AG04449 (cell line): ENCODE measurements at regions not wholly inside any gene's neighbourhood (a gene's known extent, or its start where the extent isn't known, plus 50 kb on each side); places are given as distances from the start of the nearest gene placed in this dataset.
"Not testable (repeated sequence)": the region's sequence is repeated elsewhere in the genome, so short reads cannot be mapped to it uniquely, and the experiment has no call there.

Experiments
- CTCF ChIA-PET: fragments of 350-600 bp; formaldehyde crosslinking; extraction: SDS; loops from one replicate; lab custom pipeline; 2021; ENCODE audit warnings: antibody characterized with exemption; lab: Yijun Ruan, JAX
- POLR2A ChIA-PET: fragments of 400-600, 350-600 bp; formaldehyde crosslinking; extraction: SDS; loops from one replicate; lab custom pipeline; 2020; ENCODE audit warnings: antibody characterized with exemption, inconsistent platforms; lab: Yijun Ruan, JAX
- DNase-seq: peaks from one replicate; pipeline ENCODE4 v3.0.0-alpha.2; 2010; ENCODE audit warnings: low read depth, low spot score
- H3K4me3 ChIP-seq: 2 replicates; pipeline ENCODE4 v1.5.1; 2011; ENCODE audit warnings: low read depth, mild to moderate bottlenecking, control low read depth, low read length
- TF ChIP-seq, protein P1 (sequence below): IDR thresholded peaks from one replicate; pipeline ENCODE4 v1.5.1; 2011; ENCODE audit warnings: mild to moderate bottlenecking, moderate library complexity, low read length, control low read depth, inconsistent platforms; ENCODE audit not compliant: insufficient read depth; ENCODE audit errors: missing control alignments

DNA sequence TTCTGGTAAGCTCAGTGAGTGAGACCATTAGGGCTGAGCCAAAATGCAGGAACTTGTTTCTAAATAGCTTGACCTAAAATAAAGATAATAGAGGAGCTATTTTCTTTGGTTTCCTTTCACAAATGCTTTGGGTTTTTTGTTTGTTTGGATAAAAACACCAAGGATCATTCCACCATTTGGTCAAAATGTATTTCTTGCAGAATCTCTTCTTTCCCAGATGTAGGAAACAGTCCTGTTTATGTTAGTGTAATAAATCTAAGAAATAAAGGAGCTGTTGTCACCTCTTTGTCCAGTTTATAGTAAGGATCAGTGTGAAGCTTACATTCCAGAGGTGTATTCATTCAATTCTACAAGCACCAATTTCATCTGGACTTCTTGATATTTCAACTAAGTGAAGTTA is 297.8 kb downstream of the GJA1 start:
- no peak for DNase-seq
- ChIA-PET POLR2A (no interaction called here), CTCF (interaction anchor here (0.7 kb wide), 1 partner anchor 303 kb away, joined by 3 read pairs; no protein-coding TSS in a partner anchor)
- no peak overlapping the region for H3K4me3 ChIP-seq
- TF ChIP-seq, protein P1, sequence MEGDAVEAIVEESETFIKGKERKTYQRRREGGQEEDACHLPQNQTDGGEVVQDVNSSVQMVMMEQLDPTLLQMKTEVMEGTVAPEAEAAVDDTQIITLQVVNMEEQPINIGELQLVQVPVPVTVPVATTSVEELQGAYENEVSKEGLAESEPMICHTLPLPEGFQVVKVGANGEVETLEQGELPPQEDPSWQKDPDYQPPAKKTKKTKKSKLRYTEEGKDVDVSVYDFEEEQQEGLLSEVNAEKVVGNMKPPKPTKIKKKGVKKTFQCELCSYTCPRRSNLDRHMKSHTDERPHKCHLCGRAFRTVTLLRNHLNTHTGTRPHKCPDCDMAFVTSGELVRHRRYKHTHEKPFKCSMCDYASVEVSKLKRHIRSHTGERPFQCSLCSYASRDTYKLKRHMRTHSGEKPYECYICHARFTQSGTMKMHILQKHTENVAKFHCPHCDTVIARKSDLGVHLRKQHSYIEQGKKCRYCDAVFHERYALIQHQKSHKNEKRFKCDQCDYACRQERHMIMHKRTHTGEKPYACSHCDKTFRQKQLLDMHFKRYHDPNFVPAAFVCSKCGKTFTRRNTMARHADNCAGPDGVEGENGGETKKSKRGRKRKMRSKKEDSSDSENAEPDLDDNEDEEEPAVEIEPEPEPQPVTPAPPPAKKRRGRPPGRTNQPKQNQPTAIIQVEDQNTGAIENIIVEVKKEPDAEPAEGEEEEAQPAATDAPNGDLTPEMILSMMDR: no peak

DNA sequence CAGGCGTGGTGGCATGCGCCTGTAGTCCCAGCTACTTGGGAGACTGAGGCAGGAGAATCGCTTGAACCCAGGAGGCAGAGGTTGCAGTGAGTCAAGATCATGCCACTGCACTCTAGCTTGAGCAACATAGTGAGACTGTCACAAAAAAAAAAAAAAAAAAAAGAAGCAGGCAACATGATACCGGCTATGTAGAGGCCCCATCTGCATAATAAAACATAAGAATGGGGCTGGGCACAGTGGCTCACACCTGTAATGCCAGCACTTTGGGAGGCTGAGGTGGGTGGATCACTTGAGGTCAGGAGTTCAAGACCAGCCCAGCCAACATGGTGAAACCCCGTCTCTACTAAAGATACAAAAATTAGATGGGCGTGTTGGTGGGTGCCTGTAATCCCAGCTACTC is 304.7 kb downstream of the GJA1 start:
- DNase-seq, CTCF ChIA-PET, H3K4me3 ChIP-seq, POLR2A ChIA-PET: not testable (repeated sequence)

DNA sequence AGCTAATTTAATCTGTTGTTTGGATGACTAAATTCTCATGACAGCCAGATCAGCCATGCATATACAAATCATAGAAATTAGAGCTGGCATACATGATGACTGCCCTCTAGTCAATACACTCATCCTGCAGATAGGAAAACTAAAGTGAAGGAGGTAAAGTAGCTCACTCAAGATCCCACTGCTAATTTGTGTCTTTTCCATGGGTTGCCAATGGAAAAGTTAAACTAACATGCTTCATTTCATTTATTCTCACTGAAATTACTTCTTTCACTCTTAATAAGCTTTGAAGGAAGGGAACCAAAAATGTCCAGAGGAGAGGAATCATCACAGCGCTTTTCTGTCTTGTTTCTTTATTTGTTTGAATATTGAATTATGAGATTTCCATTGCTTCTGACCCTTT is 308.2 kb downstream of the GJA1 start:
- CTCF ChIA-PET: no interaction called here
- TF ChIP-seq, protein P1: no peak
- H3K4me3 ChIP-seq: no peak overlapping the region
- POLR2A ChIA-PET: no interaction called here
- no peak for DNase-seq

DNA sequence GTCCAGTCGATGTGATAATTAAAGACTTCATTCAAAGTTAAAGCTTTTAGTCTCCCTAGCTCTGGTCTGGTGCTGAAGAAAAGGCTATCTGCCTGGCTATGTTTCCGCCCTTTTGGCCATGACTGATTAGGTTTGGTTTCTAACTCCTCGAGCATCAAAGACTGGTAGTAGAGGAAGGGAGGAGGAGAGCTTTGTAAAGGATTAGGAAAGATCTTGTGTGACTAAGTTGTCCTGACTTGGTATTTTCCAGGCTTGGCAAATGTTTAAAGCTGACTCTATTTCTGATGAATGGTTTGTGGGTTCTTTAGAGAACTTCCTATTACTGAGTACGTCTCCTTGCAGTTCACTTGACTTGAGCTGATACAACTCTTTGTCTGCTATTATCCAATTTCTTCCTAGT is 312.9 kb downstream of the GJA1 start:
- POLR2A ChIA-PET: interaction anchor here (1.3 kb wide), 1 partner anchor 57 kb away, joined by 3 read pairs; no protein-coding TSS in a partner anchor
- DNase-seq: no peak
- TF ChIP-seq, protein P1: no peak
- CTCF ChIA-PET: interaction anchor here (0.9 to 1.6 kb wide), 2 partner anchors 11 to 101 kb away, joined by 3 read pairs; no protein-coding TSS in a partner anchor
- no peak overlapping the region for H3K4me3 ChIP-seq

DNA sequence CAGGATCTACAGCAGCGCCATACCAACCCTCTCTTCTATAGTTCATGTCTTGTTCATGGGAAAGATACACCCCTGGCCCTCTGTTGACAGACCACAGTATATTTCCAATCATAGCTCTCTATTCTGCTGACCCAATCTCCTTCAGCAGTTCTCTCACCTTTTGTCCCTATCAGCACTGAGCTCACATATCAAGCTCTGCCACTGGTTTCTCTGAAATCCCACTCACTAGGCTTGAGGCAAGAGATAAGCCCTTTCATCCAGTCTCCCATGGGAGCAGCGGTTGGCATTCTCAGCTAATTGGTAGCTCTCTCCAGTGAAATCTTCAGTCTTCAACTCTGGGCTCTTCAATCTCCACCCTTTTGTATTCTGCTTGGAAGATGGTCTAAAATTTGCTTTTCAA is 313.4 kb downstream of the GJA1 start:
- no peak for DNase-seq
- TF ChIP-seq, protein P1: no peak
- POLR2A ChIA-PET: interaction anchor here (1.3 kb wide), 1 partner anchor 57 kb away, joined by 3 read pairs; no protein-coding TSS in a partner anchor
- CTCF ChIA-PET: interaction anchor here (1.6 kb wide), 1 partner anchor 100 kb away, joined by 3 read pairs; no protein-coding TSS in a partner anchor
- H3K4me3 ChIP-seq: no peak overlapping the region

DNA sequence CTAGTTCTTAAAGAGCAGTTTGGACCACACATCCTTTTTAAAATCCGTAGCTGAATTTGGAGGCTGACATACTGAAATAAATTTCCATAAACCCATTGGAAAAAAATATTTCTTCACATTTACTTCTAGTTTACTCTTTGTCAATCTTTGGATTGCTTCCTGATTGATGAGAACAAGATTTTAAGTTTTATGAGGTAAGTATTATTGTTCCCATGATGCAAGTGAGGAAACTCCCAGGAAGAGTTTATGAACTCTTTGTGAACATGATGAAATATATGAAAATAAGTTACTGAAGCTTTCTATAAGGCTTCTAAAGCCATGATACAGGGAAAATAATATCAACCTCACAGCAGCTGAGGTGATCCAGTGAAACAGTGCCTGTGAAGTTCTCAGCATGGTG is 320.0 kb downstream of the GJA1 start:
- no peak for DNase-seq
- ChIA-PET POLR2A (no interaction called here), CTCF (interaction anchor here (1.0 kb wide), 1 partner anchor 277 kb away, joined by 3 read pairs; no protein-coding TSS in a partner anchor)
- TF ChIP-seq, protein P1: no peak
- no peak overlapping the region for H3K4me3 ChIP-seq

DNA sequence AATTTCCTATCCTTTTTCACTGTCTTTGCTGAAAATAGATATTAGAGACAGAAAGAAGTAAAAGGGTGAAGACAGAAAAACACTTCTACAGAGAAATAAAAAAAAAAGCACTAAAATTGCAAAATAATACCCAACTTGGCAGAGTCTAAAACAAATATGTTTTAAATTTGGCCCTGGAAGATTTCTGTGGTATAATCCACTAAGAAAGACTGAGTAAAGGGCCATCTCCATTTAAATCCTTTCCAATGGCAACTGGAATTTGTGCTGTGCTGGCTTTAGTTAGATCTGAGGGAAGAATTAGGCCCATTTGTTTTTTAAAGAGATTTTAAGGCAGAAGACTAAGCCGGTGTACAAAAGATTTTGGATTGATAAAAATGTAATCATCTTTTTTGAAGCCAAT is 321.2 kb downstream of the GJA1 start:
- ChIA-PET CTCF (no interaction called here), POLR2A (no interaction called here)
- DNase-seq: no peak
- H3K4me3 ChIP-seq: no peak overlapping the region
- TF ChIP-seq, protein P1: no peak
